ENCODE measurements at regions not wholly inside any gene's neighbourhood (a gene's known extent, or its start where the extent isn't known, plus 50 kb on each side); places are given as distances from the start of the nearest gene placed in this dataset.
A peak's percentile ranks its signal among the peaks of the same experiment; 100 is the strongest.

DNA sequence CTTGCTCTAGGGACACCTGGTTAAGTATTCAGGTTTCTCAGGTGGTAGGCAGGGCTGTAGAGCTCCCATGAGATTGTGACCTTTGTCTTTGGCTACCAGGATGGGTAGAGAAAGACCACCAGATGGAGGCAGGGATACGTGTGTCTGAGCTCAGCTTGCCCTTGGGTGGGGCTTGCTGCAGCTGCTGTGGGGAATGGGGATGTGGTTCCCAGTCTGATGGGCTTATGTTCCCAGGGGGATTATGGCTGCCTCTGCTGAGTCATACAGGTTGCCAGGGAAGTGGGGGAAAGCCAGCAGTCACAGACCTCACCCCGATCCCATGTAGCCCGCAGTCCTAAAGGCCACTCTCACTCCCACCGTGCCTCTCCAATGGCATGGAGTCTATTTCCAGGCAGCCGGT lies 659.9 kb upstream of the KLF12 start:
- no peak for DNase-seq (ENCODE audit: low spot score)

DNA sequence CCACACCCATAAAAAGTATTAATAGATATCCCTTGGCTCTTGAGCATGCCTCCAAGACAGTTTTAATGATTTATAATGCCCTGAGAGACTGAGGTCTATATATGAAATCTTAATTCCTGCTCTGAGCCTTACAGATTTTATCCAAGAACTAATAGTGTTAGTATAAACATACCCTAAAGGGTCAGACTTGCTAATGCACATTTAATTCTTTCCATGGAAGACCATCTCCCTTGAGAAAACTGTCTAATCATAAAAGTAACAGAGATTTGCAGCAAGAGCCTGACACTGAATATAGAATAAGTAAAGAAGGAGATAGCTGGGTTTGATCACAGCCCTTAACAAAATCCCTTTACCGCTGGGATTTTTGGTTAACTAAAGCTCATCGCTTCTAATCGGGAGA lies 650.8 kb upstream of the KLF12 start:
- no peak for DNase-seq (ENCODE audit: low spot score)

DNA sequence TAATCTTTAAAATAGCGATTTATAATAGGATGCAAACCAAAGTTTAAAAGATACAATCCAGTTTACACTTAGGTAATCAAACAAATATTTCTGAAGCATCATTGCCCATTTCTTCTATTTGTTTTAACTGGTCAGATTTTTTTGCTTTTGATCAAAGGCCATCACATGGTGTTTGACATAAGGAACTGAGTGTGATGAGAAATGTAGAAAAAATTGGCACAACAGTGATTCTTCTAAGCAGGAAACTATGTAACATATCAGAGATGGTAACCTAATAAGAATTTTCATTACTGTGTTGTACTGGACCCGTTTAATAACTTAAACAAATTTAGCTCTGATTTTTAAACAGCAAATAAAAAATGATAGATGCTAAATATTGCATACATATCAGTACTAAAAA lies 644.7 kb upstream of the KLF12 start:
- DNase-seq (ENCODE audit: low spot score), result no peak

DNA sequence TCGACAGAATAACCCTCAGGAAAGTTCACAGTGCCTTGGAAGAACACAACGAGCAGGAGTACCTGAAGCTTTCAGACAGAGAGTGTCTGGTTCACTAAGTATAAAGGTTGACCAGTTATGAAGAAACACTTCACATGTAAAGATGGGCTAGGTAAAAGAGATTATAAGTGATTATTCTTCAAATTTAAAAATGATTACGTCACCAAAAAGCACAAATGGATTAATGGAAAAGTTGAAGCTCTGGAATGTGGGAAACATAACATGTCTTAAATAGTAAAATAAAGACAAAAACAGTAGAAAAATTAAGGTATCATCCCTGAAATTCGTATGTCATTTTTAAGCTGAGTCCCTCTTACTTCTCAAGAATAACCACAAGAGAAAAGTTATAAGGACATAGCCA lies 643.9 kb upstream of the KLF12 start:
- DNase-seq (ENCODE audit: low spot score), result no peak

DNA sequence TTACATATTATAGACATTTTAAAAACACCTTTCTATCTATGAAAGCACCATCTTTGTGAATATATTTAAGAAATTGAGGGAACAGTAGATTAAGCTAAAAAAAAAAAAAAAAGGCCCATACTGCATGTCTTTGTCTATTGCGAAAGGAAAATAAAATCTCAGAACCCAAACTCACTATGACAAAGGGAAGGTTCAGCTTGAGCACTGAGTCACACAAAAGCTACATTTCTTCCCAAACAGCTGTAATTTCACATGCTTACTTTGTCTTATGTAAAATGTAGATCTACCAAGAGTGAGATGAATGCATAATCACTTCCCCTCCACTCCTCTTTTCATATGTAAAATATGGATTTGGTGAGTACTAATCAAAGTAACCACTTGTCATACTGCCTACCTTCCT lies 640.1 kb upstream of the KLF12 start:
- no peak for DNase-seq (ENCODE audit: low spot score)

DNA sequence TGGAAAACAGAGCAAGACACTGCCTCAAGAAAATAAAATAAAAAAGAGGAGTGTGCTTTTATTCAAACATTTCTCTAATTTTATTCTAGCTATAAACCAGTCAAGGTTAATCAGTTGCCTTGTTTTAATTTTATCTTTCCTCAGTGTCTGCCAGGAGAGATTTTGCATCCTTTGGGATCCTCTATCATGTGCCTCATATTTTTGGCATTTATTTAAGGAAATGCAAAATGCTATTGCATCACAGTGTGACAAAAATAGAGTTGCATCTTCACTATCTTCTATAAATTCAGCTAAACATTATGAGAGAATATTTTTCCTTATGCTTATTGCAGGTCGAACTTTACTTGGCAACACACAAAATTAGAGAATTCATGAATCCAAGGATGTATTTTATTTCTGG lies 639.0 kb upstream of the KLF12 start:
- no peak for DNase-seq (ENCODE audit: low spot score)

DNA sequence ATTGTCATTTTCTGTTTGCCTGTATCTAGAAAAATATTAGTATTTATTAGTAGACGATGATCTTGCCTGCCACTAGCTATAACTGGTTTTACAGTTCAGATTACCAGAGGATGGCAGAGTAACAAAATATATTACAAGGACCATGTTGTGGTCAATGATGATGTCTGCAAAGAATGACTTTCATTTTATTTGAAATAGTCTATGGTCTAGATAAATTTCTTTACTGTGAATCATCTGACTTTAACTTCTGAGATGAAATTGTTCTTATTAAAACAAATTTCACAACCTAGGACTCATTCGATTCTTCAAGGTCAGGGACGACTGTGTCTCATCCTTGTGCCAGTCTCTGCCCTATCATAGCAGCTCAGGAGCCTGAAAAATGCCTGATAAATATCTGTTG lies 637.8 kb upstream of the KLF12 start:
- DNase-seq (ENCODE audit: low spot score), result no peak

DNA sequence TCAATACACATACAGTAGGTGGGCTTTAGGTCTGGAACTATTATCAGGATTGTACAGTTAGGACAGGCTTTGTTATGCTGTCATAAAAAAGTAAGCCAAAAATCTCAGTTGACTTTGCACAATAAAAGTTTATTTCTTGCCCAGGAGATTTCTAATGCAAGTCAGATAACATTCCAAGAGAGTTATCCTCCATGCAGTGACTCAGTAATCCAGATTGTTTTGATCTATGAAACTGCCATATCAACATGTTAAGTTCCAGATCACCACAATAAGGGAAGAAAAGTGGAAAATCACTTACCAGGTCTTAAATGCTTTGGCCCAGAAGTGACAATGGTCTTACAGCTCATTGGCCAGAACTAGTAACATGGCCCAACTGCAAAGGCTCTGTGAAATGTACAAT lies 636.2 kb upstream of the KLF12 start:
- DNase-seq (ENCODE audit: low spot score), result no peak

DNA sequence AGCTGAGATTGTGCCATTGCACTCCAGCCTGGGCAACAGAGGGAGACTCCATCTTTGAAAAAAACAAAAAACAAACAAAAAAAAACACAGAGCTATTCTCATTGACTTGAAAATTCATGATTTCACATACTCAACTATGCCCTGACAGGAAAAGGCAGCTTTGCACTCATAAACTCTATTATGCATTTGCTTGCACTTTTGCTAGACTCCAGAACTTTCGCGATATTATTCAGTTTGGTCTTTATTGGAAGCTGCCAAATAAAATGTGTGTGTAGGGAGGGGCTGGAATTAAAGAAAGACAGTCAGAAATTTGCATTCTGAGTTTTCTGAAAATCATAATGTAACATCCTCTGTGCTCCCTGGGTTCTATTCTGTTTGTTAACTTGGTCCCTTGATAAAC lies 635.1 kb upstream of the KLF12 start:
- DNase-seq (ENCODE audit: low spot score), result no peak

DNA sequence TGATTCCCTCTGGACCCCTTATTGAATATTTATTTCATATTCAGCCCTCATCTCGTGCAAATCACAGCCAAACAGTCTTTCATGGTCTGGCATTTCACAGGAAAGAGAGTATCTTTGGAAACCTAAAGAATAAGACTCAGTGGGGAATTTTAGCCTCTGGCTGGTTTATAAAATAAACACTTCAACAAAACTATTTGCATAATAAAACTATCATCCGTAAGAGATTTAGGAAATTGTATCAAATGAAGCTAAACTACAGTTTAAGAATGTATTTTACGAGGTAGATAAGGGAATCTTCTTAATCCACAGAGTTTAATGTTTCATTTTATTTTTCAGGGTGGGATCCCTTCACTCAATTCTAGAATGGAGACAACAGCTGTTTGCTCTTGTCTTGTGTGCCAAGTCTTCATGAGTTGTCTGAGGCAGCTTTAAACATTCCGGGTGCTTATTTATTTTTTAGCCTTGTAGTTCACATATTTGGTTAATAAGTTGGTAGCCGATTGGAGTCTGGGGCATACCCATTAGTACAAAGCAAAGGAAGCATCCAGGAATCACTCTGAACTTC lies 634.4 kb upstream of the KLF12 start:
- DNase-seq (ENCODE audit: low spot score), result no peak

DNA sequence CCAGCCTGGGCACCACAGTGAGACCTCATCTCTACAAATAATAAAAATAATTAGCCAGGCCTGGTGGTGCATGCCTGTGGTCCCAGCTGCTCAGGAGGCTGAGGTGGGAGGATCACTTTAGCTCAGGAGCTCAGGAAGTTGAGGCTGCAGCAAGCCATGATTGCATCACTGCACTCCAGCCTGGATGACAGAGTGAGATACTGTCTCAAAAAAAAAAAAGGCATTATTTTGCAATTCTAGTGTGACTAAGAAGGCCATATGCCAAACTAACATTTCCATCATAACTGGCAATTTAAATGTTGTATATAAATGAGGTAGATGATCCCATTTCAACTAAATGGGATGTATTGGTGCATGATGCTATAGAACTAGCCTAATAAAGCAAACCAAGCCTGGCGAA lies 632.8 kb upstream of the KLF12 start:
- DNase-seq (ENCODE audit: low spot score), result no peak

DNA sequence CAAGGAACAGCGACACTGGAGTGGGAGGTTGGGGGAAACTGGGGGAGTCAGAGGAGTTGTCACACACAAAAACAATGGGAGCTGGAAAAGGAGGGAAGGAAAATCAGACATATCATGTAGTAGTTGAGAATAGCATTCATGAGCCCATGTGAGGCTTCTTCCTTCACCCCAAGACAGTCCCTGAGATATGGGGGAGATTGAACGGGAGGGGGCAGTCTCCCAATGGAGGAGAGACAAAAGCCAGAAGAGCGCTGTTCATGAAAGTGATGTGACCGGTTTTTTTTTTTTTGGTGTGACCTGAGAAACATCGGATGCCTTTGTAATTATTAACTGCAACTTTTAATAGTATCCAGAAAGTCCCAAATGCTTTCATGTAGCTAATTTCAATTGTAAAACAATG lies 631.8 kb upstream of the KLF12 start:
- DNase-seq (ENCODE audit: low spot score), result no peak

DNA sequence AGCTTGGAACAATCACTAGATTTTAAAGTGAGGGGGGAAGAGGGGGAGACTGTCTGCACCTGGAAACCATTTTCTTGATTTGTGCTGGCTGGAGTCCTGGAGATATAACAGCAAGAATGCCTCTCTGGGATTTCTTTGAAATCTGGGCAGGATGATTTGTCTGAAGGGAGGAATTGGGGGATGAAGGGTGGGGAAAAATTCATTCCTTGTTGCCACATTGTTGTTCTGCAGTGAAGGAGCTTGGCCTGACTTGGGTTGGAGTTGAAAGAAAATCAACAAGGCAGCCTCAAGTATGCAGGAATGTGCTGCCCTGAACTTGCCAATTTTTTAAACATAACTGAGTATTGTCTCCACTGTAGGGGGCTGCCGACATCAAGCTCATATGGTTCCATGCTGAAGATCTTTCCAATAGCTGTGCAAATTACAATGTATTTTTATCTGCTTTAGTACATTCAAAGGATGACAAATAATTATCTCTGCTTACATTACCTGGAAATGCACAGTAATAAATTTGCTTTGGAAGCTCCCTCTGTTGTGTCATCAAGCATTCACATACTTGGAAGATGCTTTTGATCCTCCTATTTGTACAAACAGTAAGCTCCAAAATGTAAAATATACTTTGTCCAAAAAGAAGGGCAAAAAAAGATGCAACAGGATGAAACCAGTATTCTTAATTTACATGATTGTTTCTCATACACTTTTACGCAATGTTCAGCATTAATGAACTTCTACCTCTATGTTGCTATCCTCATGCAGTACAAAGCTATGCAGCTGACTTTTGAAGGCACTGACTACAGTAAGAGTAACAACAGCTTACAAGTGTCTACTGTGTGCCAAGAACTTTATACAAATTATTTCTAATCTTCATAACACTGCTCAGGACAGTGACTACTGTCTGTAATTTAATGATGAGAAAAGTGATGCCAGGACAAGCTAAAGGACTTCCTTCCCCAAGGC lies 627.9 kb upstream of the KLF12 start:
- no peak for DNase-seq (ENCODE audit: low spot score)

DNA sequence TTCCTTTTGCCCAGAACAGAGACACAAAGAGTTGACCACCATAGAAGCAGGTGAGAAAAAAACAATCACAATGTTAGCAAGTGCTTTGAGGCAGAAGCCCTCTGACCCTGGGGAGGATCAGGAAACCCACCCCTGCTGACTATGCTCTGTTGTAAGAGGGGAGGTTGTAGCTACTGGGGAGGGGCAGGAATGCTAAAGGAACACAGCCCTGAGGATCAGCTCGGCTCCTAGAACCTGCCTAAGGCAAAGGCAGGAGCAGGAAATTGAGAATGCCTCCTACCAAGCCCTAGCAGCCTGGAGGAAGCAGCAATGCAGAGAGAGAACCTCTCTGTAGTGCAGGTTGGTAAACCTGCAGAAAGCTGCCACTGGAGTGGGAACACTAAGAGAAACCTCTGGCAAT lies 624.0 kb upstream of the KLF12 start:
- peak; percentile 15 for DNase-seq (ENCODE audit: low spot score)

DNA sequence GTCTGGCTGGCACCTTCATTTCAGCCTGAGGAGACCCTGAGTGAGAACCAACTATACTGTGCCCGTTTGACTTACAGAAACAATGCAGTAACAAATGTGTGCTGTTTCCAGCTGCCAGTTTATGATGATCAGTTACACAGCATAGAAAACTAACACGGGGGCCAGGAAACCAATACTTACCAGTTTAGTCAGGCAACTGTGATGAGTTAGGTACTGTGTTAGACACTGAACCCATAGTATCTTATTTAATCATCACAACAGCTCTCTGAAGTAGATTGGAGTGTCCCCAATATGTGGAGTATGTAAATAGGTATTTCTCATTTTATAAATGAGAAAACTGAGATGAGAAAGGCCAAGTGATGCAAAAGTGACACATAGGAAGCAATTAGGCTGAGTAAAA lies 620.9 kb upstream of the KLF12 start:
- no peak for DNase-seq (ENCODE audit: low spot score)

DNA sequence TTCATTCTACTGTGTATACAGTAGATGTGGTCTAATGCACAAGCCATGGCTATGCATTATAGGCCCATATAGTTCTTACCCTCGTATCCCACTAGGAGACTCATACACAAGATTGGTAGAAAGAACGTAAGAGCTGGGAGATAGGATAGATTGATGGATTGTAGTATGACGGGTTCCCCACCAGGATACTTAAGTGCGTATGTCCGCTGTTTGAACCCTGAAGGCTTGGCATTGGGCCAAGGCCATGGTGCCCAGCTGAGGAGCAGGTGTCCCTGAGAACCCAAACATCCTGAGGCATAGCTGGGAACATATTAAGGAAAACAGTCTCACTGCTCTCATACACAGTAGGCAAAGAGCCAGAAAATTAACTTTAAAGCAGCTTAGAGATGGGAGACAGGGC lies 617.5 kb upstream of the KLF12 start:
- no peak for DNase-seq (ENCODE audit: low spot score)

DNA sequence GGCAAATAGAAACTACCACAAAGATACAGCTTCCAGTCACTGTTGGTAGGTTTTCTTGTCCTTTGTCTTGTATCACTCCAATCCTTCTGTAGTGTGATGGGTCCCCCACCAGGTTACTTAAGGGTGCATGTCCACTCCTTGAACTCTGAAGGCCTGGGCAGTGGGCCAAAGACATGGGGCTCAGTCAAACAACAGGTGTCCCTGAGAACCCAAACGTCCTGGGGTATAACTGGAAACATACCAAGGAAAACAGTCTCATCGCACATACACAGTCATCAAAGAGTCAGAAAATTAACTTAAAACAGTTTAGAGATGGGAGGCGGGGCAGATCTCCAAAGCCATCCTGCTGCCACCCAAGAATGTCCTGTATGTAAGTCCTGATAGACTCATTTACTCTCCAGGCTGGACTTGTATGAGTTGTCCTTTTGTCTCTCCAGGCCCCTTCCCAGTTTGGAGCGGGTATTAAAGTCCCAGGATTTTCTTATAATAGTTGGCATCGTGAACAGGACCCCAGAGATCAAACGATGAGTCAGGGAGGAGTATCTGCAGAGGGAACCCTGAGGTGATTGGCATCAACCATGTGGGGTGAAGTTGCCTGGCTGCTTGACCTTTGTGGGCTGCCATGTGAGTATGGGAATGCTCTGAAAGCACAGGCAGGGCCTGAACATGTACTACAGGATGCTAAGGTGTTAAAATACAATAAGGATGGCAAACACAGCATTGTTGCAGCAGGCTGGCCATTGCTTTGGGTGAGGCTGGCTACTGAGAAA lies 613.2 kb upstream of the KLF12 start:
- DNase-seq (ENCODE audit: low spot score), result no peak

DNA sequence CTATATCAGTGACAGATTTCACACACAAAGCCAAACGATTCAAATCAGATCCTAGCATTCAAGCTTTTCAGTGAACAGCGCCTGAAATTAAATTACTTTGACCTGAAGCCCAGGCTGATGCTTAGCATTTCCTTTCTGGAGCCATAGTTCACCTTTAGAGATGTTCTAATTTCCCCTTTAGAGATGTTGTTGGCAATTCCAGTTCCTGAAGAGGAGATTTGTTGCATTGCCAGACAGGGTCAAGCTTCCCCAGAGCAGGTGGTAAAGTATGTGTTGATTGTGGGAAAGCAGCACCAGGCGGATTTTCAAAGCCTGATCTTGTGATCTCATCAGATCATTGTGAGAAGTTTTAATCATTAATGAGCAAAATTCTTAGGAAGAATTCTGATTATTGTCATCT lies 609.8 kb upstream of the KLF12 start:
- no peak for DNase-seq (ENCODE audit: low spot score)

DNA sequence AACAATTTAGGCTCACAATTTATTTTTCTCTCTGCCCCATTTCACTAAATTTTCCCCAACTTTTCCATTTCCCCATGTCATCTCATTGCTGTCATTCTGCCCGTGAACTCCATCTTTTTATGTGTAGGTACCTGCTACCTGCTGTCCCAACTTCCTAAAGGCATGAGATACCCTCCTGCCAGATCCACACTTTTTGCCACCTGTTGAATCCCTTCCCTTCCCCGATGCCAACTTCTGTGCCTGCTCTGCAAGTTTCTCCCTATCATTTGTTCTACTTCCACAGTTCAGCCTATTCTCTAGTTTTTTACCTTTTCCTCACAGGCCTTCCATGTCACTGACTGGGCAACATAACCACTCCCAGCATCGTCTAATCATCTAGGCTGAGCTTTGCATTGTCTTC lies 607.5 kb upstream of the KLF12 start:
- DNase-seq (ENCODE audit: low spot score), result no peak

DNA sequence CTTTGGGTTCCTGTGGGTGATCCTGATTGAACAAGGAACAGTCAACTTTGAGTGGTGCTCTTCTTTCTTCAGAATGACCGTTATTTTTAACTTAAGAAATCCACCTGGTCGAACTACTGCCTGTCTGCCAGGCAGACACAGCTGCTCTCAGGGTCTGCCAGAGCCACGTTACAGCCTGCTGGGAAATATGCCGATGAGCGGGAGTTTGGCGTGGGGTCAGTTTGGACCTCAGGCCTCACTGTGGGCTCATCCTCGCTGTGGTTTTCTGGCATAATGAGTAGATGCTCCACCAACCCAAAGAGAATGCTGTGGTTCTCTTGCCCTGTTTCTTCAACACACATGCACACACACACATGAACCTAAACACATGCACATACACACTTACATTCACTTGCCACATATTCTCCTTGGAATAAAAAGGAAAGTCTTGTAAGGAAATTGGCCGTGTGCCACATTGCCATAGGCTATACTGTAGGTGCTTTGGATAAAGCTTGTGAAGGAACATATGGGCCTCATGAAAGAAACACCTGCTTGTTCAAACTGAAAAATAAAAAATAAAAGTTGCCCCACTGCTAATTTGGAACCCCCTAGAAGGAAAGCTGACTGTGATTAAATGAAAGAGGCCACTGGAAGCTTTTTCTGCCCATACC lies 598.7 kb upstream of the KLF12 start:
- no peak for DNase-seq (ENCODE audit: low spot score)

DNA sequence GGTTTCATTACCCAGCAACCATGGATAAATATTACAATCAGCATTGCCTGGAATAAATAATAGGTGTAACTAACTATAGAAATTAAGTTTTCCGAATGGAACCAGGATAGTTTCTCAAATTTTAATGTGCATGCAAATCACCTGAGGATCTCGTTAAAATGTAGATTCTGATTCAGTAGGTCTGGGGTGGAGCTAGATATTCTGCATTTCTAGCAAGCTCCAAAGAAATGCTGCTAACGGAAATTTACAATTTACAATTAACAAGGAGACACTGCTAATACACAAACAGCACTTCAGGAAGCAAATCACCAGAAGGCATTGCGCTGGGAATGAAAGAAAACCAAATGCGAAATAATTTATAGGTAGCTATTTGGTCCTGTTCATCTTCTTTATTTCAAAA lies 597.5 kb upstream of the KLF12 start:
- DNase-seq (ENCODE audit: low spot score), result no peak

DNA sequence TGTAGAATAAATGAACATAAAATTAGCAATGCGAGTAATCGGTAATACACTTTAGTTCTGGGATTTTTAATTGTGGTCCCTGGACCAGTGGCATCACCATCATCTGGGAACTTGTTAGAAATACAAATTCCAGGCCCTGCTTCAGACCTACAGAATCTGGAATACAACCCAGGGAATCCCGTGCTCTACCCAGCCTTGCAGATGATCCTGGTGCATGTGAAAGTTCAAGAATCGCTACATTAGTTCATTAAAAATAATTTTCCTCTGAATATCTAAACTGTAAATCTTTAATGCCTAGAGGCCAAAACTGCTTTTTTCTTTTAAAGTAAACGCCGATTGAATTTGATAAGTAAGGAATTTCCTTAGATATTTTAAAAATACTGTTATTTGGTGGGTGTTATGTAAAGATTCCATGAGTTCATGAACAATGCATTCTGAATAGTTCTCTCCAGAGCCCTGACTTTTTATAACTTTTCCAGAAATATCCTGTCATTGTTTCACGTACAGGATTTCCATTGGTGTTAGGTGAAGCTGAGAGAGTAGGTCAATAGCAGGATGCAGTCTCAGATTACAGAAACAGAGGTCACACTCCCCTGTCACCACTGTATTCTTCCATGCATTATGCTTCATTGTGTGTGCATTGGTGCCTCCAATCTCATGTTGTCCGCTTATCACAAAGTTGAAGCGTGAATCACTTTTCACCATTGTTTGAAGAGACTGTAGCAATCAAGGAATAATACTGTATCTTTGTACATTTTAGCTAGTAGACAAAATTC lies 596.5 kb upstream of the KLF12 start:
- DNase-seq (ENCODE audit: low spot score), result no peak

Data from iPS-NIHi11 (cell line).